Ectodermal cell (in vitro differentiated cells): ENCODE measurements at regions not wholly inside any gene's neighbourhood (a gene's known extent, or its start where the extent isn't known, plus 50 kb on each side); places are given as distances from the start of the nearest gene placed in this dataset.

Experiments used
- H3K27ac ChIP-seq: 2 replicates; pipeline ENCODE4 v1.7.0; 2013; ENCODE audit warnings: mild to moderate bottlenecking, low read depth, low read length; ENCODE audit not compliant: insufficient read depth, poor library complexity, severe bottlenecking
- H3K27me3 ChIP-seq: 2 replicates; pipeline ENCODE4 v1.7.0; 2013; ENCODE audit warnings: mild to moderate bottlenecking, low read length; ENCODE audit not compliant: insufficient read depth, control insufficient read depth, poor library complexity, severe bottlenecking
- H3K36me3 ChIP-seq: one replicate; pipeline ENCODE4 v1.7.0; 2013; ENCODE audit warnings: low read length; ENCODE audit not compliant: control insufficient read depth, insufficient read depth
- H3K4me1 ChIP-seq: one replicate; pipeline ENCODE4 v1.7.0; 2013; ENCODE audit warnings: low read length; ENCODE audit not compliant: control insufficient read depth, insufficient read depth
- H3K4me3 ChIP-seq: 2 replicates; pipeline ENCODE4 v1.7.0; 2013; ENCODE audit warnings: low read depth, low read length, control low read depth; ENCODE audit not compliant: insufficient read depth
- H3K9me3 ChIP-seq: 2 replicates; pipeline ENCODE4 v1.7.0; 2013; ENCODE audit warnings: mild to moderate bottlenecking, low read length, moderate library complexity; ENCODE audit not compliant: control insufficient read depth
- WGBS, 2 experiments: methylation state at CpG; one replicate each; pipeline ENCODE4 v1.1.7; 2013; ENCODE audit warnings: missing lambda C conversion rate in 2 of 2; 5-methylcytosine and 5-hydroxymethylcytosine counted together

GRCh38 chr13:88107570-88107969, 436.4 kb downstream of the SLITRK5 start:
- Histone ChIP-seq H3K27ac (no peak overlapping the region), H3K27me3 (no peaks in the 10 kb centered on the region), H3K4me1 (no peaks in the 10 kb centered on the region), H3K36me3 (no peaks in the 10 kb centered on the region), H3K9me3 (no peaks in the 10 kb centered on the region), H3K4me3 (no peak overlapping the region)
- 99 to 100% methylated on average over 4 to 6 of the region's 6 CpGs for WGBS, 2 experiments

GRCh38 chr13:88112526-88112925, 441.4 kb downstream of the SLITRK5 start:
- no peaks in the 10 kb centered on the region for H3K36me3 ChIP-seq
- H3K27me3 ChIP-seq, result no peaks in the 10 kb centered on the region
- no peak overlapping the region for H3K4me3 ChIP-seq
- no peaks in the 10 kb centered on the region for H3K9me3 ChIP-seq
- H3K4me1 ChIP-seq, result no peaks in the 10 kb centered on the region
- 78 to 86% methylated on average over 1 to 3 of the region's 3 CpGs for WGBS, 2 experiments
- H3K27ac ChIP-seq, result no peak overlapping the region

- WGBS, 2 experiments, result 92 to 100% methylated on average over 2 of the region's 2 CpGs
- no peaks in the 10 kb centered on the region for H3K9me3 ChIP-seq
- no peak overlapping the region for H3K4me3 ChIP-seq
- no peaks in the 10 kb centered on the region for H3K27me3 ChIP-seq
- H3K36me3 ChIP-seq, result no peaks in the 10 kb centered on the region
- no peak overlapping the region for H3K27ac ChIP-seq
- H3K4me1 ChIP-seq, result no peaks in the 10 kb centered on the region
These were observed 444.8 kb downstream of the SLITRK5 start for GRCh38 chr13:88115976-88116375.

- WGBS, 2 experiments, result 86 to 100% methylated on average over 1 to 2 of the region's 3 CpGs
- H3K9me3 ChIP-seq, result no peaks in the 10 kb centered on the region
- no peak overlapping the region for H3K4me3 ChIP-seq
These were observed 447.8 kb downstream of the SLITRK5 start for GRCh38 chr13:88118952-88119351.

GRCh38 chr13:88124142-88124541, 453.0 kb downstream of the SLITRK5 start:
- H3K4me3 ChIP-seq, result no peak overlapping the region

More at GRCh38 chr13:88118952-88119351, 447.8 kb downstream of the SLITRK5 start:
- H3K27ac ChIP-seq, result no peak overlapping the region
- H3K27me3 ChIP-seq, result no peaks in the 10 kb centered on the region
- no peaks in the 10 kb centered on the region for H3K36me3 ChIP-seq
- H3K4me1 ChIP-seq, result no peaks in the 10 kb centered on the region

GRCh38 chr13:88125055-88125454, 453.9 kb downstream of the SLITRK5 start:
- Histone ChIP-seq H3K4me3 (no peak overlapping the region), H3K27ac (no peak overlapping the region), H3K9me3 (no peaks in the 10 kb centered on the region), H3K27me3 (no peaks in the 10 kb centered on the region), H3K4me1 (no peaks in the 10 kb centered on the region), H3K36me3 (no peaks in the 10 kb centered on the region)
- WGBS, 2 experiments, result 94 to 100% methylated on average over 1 to 3 of the region's 3 CpGs

More at GRCh38 chr13:88124142-88124541, 453.0 kb downstream of the SLITRK5 start:
- no peaks in the 10 kb centered on the region for H3K9me3 ChIP-seq
- H3K27ac ChIP-seq, result no peak overlapping the region
- H3K4me1 ChIP-seq, result no peaks in the 10 kb centered on the region
- no peaks in the 10 kb centered on the region for H3K27me3 ChIP-seq
- H3K36me3 ChIP-seq, result no peaks in the 10 kb centered on the region

GRCh38 chr13:88136098-88136790, 465.1 kb downstream of the SLITRK5 start:
- WGBS, 2 experiments, result 96% methylated on average over 27 of the region's 27 CpGs

GRCh38 chr13:88142653-88143052, 471.5 kb downstream of the SLITRK5 start:
- Histone ChIP-seq H3K27ac (no peak overlapping the region), H3K9me3 (no peaks in the 10 kb centered on the region), H3K4me1 (no peaks in the 10 kb centered on the region), H3K36me3 (no peaks in the 10 kb centered on the region), H3K4me3 (no peak overlapping the region), H3K27me3 (no peaks in the 10 kb centered on the region)
- 85 to 87% methylated on average over 3 of the region's 3 CpGs for WGBS, 2 experiments

More at GRCh38 chr13:88136098-88136790, 465.1 kb downstream of the SLITRK5 start:
- H3K36me3 ChIP-seq, result no peaks in the 10 kb centered on the region
- H3K27ac ChIP-seq, result no peak overlapping the region
- no peaks in the 10 kb centered on the region for H3K4me1 ChIP-seq
- no peaks in the 10 kb centered on the region for H3K9me3 ChIP-seq
- H3K27me3 ChIP-seq, result no peaks in the 10 kb centered on the region
- H3K4me3 ChIP-seq, result no peak overlapping the region

GRCh38 chr13:88144580-88144979, 473.4 kb downstream of the SLITRK5 start:
- WGBS, 2 experiments, result 90 to 92% methylated on average over 8 of the region's 8 CpGs
- Histone ChIP-seq H3K27me3 (no peaks in the 10 kb centered on the region), H3K9me3 (no peaks in the 10 kb centered on the region), H3K27ac (no peak overlapping the region), H3K4me3 (no peak overlapping the region), H3K36me3 (no peaks in the 10 kb centered on the region), H3K4me1 (no peaks in the 10 kb centered on the region)

GRCh38 chr13:88153353-88153752, 482.2 kb downstream of the SLITRK5 start:
- Histone ChIP-seq H3K27ac (no peak overlapping the region), H3K36me3 (no peaks in the 10 kb centered on the region), H3K27me3 (no peaks in the 10 kb centered on the region), H3K4me1 (no peaks in the 10 kb centered on the region), H3K9me3 (no peaks in the 10 kb centered on the region), H3K4me3 (no peak overlapping the region)
- 94 to 96% methylated on average over 8 of the region's 8 CpGs for whole genome bisulfite sequencing, 2 experiments
